Femur (tissue), 1 donor: ENCODE measurements at regions not wholly inside any gene's neighbourhood (a gene's known extent, or its start where the extent isn't known, plus 50 kb on each side); places are given as distances from the start of the nearest gene placed in this dataset.
"Not testable (repeated sequence)": the region's sequence is repeated elsewhere in the genome, so short reads cannot be mapped to it uniquely, and the experiment has no call there.

Source experiments
- DNase-seq: peaks from one replicate; pipeline ENCODE4 v3.0.0-alpha.2; 2017

DNA sequence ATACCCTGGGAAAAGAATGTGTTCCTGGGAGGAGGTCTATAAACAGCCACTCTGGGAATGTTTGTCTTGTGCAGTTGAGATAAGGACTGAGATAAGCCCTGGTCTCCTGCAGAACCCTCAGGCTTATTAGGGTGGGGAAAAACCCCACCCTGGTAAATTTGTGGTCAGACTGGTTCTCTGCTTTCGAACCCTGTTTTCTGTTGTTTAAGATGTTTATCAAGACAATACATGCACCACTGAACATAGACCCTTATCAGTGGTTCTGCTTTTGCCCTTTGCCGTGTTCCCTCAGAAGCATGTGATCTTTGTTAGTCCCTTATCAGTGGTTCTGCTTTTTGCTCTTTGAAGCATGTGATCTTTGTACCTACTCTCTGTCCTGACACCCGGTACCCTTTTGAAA lies 956.0 kb downstream of the GRID1 start:
- not testable (repeated sequence) for DNase-seq

DNA sequence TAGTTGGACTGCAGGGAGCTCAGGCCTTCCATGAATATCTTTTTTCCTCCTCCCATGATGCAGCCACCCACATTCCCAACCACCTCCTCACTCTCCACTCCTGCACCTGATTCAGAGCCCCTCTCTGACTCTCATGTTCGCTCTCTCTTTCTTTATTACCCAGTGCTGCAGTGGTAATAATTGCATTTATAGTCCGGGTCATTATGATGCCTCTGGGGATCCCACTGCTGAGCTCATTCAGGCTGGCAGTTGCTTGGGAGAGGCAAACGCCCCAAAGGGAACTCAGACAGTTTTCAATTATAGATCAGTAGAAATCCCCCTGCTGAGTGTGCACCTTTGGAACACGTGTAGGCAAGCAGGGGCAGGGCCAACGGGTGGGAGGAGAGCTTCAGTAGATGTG lies 953.0 kb downstream of the GRID1 start:
- DNase-seq: no peak

GRCh38 chr10:85420501-85421191 lies 945.9 kb downstream of the GRID1 start:
- DNase-seq: no peak

GRCh38 chr10:85421421-85421820 lies 945.2 kb downstream of the GRID1 start:
- no peak for DNase-seq

- no peak for DNase-seq
Observed at GRCh38 chr10:85429126-85429525, 937.5 kb downstream of the GRID1 start.

DNA sequence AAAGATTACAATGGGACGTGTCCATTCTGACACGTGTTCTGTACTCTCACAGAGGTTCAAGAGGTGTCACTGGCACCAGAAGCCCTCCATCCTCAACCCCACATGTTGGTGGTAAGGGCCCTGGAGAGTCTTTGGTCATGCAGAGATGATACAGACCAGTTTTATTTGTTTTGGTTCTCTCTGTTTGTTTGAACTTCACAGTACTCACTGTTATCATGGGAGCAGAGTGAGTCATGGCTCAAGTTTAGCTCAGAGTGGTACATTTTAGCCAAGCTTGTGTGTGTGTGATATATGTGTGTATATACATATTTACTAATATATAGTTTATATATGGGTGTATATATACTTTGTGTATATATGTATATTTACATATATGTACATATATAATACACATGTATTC lies 935.6 kb downstream of the GRID1 start:
- DNase-seq: no peak

DNA sequence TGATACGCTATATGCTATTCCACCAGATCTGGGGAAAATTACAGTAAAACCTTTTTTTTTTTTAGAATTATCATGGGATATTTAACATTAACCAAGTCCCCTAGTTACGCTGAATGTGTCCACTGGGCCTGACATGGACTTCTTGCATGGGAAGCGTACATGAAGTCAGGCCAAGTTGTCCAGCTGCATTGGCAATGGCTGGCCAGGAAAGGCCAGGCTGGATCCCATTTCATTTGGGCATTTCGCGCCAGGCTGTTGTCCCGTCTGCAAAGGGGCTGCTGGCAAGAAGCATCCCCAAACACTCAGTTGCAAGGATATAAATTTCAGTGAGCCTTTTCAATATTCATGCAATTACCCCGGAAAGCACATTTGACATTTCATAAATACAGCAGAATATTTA lies 933.3 kb downstream of the GRID1 start:
- peak; percentile 37 for DNase-seq

DNA sequence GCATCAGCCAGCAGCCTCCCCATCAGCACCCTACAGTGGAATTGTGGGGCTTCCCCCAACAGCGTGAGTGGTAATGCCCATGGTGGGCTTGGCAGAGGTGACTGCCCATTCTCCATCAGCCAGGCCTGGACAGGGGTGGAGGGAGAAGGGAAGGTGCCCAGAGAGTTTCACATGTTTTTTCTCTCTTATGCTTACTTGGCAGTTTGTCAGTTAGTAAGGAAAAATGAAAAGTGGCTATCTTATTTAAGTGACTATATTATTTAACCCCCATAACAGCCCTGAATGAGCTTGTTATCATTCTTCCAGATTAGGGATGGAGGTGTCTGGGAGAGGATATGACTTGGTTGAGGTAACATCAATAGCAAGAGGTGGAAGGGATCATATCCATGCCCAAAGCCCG lies 921.7 kb downstream of the GRID1 start:
- no peak for DNase-seq

DNA sequence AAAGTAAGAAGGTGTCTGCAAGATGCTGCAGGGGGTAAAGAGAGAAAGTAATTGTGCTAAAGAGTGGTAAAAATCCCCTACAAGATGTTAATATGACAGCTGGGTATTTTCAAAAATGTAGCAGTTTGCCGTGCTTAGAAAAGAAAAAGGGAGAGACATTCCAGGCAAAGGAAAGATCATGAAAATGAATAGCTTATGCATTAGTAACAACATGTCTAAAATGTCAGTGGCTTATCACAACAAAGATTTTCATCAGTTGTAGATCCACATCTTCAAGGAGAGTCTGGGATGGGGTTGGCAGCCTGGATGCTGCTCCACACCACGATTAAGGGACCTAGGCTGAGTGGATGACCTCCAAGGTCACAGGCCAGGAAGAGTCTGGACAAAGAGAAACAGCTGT lies 920.9 kb downstream of the GRID1 start:
- DNase-seq: no peak

- DNase-seq: no peak
Observed at GRCh38 chr10:85446827-85447226, 919.8 kb downstream of the GRID1 start.

DNA sequence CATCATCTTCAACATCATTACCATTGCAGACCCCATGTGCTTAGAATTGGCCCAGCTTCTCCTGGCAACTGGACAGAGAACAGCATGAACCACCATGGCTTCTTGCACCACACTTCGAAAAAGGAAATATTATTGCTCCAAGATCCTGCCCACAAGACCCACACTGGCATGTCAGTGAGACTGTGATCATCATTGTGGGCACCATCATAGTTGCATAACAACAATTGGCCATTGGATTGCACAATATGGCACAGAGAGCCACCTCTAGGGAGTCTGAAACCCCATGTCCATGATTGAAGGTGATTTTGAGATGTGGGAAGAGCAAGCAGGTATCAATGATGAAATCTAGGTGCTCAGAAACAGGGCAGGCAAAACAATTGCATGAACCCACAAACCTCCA lies 918.9 kb downstream of the GRID1 start:
- no peak for DNase-seq

GRCh38 chr10:85448716-85449115 lies 917.9 kb downstream of the GRID1 start:
- no peak for DNase-seq

DNA sequence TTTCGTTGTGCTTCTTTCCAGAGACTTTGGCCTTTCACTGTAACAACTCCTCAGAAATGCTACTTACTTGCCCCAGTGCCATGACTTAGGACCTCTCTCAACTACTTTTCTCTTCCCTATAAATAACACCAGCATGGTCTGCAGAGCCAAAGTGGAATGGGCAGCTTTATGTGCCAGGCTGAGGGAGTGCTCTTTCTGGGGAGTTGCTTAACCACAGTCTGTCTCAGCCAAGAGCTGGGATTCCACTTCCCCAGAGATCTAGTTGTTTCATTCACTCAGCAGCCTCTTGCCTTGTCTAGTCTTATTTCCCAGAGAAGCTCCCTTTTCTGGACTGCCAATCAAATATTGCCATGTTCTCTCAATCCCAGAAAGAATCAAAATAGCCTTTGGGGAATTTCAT lies 912.2 kb downstream of the GRID1 start:
- no peak for DNase-seq

- no peak for DNase-seq
Observed at GRCh38 chr10:85457191-85457590, 909.4 kb downstream of the GRID1 start.

DNA sequence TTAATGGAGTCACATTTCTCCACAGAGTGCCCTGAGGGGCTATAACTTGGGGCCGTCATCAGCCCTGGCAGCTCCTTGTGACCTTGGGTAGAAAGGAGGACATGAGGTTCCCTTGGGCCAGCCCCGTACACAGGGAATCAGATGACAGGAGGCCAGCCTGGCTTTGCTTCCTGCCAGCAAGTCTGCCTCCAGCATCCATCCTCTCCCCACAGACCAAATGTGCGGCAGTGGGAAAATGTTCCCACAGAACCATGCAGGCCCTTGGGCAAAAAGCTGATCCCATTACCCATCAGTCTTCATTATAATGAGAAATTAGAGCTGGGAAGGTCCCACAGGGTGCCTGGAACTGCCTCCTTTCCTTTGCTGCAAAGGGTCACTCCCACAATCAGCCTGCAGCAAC lies 908.3 kb downstream of the GRID1 start:
- no peak for DNase-seq

GRCh38 chr10:85459906-85460305 lies 906.7 kb downstream of the GRID1 start:
- no peak for DNase-seq

DNA sequence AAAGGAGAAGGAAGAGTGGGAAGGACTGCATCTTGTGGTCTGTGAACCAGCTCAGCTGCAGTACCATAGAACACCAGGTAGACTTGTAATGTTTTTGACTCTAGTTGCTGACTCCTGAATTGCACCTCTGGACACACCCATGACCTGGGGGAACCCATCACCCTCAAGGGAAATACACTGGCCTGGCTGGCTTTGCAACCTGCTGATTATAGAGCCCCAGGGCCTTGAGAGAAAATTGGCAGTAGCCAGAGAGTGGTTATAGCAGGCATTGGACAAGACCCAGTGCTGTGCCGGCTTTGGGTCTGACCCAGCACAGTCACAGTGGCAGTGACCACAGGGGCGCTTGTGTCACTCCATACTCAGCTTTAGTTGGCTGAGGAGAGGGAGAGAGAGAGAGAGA lies 902.3 kb downstream of the GRID1 start:
- DNase-seq: no peak

DNA sequence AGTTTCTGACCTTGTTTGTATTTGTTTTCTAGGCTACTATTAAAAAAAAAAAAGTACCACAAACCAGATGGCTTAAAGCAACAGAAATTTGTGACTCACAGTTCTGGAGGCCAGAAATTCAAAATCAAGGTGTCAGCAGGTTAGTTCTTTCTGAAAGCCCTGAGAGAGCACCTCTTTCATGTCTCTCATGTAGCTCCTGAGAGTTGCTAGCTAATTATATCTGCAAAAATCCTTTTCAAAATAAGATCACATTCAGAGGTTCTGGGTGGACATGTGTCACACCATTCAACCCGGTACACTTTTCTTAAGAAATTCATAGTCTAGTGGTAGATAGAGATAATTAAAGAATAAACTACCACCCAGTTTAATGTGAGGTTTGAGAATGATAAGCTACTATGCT lies 888.6 kb downstream of the GRID1 start:
- DNase-seq: no peak

DNA sequence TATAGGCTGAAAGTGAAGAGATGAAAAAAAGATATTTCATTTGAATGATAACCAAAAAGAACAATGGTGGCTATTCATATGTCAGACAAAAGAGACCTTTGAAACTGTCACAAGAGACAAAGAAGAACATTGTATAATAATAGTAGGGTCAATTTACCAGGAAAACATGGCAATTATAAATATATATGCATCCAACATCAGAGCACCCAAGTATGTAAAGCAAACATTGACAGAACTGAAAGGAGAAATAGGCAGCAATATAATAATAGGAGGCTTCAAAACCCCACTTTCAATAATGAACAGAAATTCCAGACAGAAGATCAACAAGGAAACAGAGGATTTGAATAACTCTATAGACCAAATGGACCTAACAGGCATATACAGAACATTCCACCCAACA lies 876.2 kb downstream of the GRID1 start:
- no peak for DNase-seq

DNA sequence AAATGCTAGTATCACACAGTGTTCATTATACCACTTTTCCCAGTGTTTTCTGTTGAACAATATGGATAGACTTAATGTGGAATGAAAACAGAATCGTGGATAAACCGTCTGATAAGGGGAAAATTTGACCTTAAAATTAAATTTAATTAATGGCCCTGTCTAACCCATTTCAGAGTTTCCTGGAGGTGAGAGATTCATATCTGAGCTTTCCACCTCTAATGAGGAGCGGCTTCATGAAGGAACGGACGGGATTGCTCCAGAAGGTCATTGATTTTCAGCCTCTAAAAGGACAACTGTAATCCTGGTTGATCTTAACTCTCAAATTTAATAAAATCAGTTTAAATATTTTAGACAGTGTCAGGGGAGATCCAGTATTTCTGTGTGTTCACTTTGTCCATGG lies 874.9 kb downstream of the GRID1 start:
- no peak for DNase-seq

GRCh38 chr10:85492684-85493083 lies 873.9 kb downstream of the GRID1 start:
- no peak for DNase-seq

- DNase-seq: no peak
Observed at GRCh38 chr10:85493703-85494102, 872.9 kb downstream of the GRID1 start.

DNA sequence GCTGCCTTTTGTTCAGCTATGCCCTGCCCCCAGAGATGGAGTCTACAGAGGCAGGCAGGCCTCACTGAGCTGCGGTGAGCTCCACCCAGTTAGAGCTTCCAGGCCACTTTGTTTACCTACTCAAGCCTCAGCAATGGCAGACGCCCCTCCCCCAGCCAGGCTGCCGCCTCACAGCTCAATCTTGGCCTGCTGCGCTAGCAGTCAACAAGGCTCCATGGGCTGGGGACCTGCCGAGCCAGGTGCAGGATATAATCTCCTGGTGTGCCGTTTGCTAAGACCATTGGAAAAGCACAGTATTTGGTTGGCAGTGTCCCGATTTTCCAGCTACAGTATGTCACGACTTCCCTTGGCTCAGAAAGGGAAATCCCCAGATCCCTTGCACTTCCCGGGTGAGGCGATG lies 862.0 kb downstream of the GRID1 start:
- DNase-seq: not testable (repeated sequence)

GRCh38 chr10:85508159-85508558 lies 858.4 kb downstream of the GRID1 start:
- DNase-seq: no peak

DNA sequence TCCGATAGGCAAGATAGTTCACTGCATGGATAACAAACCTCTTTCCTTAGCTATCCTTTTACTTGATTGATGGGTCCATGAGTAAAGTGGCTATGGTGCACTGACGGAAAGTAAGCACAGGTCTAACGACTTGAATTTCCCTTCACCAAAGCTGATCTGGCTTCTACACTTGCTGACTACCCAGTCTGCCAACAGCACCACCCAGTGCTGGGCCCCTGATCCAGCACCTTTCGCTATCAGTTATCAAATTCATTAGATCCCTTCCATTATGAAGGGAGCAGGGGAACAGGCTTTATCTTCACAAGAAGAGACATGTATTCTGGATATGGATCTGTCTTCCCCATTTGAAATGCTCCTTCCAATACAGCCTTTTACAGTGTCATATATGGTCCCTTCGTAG lies 855.9 kb downstream of the GRID1 start:
- no peak for DNase-seq

DNA sequence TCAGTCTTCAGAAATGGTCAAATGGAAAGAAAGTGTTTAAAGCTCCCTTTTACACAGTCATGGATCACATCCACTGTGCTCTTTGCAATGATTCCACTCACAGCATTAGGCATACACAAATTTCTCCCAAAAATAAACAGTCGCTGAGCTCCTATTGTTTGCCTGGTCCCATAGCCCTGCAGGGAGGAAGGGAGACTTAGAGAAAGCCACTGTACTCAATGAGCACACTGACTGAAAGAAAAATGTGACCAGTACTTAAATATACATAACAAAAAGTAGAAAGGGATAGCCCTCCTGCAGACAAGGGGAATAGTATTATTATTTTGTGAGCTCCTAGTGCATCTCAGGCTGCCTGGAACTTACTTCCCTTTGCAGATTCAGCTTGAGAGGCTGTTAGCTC lies 853.2 kb downstream of the GRID1 start:
- no peak for DNase-seq
